ENCODE measurements at regions not wholly inside any gene's neighbourhood (a gene's known extent, or its start where the extent isn't known, plus 50 kb on each side); places are given as distances from the start of the nearest gene placed in this dataset.

GRCh38 chr12:82144505-82144904 lies 213.7 kb downstream of the CCDC59 start:
- TF ChIP-seq CREB1 (CRISPR knock-in tag; IDR thresholded peaks at IDR 0.05) (no peak), CTCF (IDR thresholded peaks at IDR 0.05) (no peak), MAX (CRISPR knock-in tag; IDR thresholded peaks at IDR 0.05) (no peak), ZNF263 (CRISPR knock-in tag; IDR thresholded peaks at IDR 0.05; ENCODE audit: low read depth) (no peak), ARID4B (CRISPR knock-in tag; IDR thresholded peaks at IDR 0.05; ENCODE audit: borderline replicate concordance) (no peak), FOXP4 (CRISPR knock-in tag; IDR thresholded peaks at IDR 0.05) (no peak), TEAD1 (CRISPR knock-in tag; IDR thresholded peaks at IDR 0.05) (no peak), NR2C2 (CRISPR knock-in tag; IDR thresholded peaks at IDR 0.05) (no peak), MXD4 (CRISPR knock-in tag; IDR thresholded peaks at IDR 0.05; ENCODE audit: borderline replicate concordance) (no peak), E2F1 (CRISPR knock-in tag; IDR thresholded peaks at IDR 0.05) (no peak)
